Esophagus squamous epithelium (tissue), 4 donors: ENCODE measurements at regions not wholly inside any gene's neighbourhood (a gene's known extent, or its start where the extent isn't known, plus 50 kb on each side); places are given as distances from the start of the nearest gene placed in this dataset.

Source experiments
- POLR2A ChIP-seq, 4 donors: fragments of 450-650 bp; IDR thresholded peaks; one replicate each; pipeline ENCODE4 v1.6.1; 2017; ENCODE audit warnings: antibody characterized with exemption in 4 of 4, mild to moderate bottlenecking in 4 of 4, moderate library complexity in 3 of 4
- TF ChIP-seq, protein P1 (sequence below), 6 experiments: fragments of 450-650 bp in 4 of 6; fragments of 200-600 bp in 2 of 6; sonication (generic) in 2 of 6; IDR thresholded peaks; one replicate each; pipeline ENCODE4 v1.5.1; 2016 to 2019; ENCODE audit warnings: antibody characterized with exemption in 6 of 6, mild to moderate bottlenecking in 4 of 6, moderate library complexity in 4 of 6

DNA sequence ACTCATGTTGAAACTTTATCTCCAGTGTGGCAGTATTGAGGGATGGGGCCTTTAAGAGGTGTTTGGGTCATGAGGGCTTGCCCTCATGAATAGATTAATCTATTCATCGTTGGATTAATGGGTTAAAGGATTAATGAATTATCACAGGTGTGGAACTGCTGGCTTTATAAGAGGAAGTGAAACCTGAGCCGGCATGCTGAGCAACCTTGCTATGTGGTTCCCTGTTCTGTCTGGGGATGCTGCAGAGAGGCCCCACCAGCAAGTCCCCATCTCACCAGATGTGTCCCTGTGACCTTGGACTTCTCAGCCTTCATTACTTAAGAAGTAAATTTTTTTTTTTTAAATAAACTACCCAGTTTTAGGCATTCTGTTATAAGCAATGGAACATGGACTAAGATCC is 109.6 kb downstream of the DYRK2 start:
- TF ChIP-seq, protein P1, sequence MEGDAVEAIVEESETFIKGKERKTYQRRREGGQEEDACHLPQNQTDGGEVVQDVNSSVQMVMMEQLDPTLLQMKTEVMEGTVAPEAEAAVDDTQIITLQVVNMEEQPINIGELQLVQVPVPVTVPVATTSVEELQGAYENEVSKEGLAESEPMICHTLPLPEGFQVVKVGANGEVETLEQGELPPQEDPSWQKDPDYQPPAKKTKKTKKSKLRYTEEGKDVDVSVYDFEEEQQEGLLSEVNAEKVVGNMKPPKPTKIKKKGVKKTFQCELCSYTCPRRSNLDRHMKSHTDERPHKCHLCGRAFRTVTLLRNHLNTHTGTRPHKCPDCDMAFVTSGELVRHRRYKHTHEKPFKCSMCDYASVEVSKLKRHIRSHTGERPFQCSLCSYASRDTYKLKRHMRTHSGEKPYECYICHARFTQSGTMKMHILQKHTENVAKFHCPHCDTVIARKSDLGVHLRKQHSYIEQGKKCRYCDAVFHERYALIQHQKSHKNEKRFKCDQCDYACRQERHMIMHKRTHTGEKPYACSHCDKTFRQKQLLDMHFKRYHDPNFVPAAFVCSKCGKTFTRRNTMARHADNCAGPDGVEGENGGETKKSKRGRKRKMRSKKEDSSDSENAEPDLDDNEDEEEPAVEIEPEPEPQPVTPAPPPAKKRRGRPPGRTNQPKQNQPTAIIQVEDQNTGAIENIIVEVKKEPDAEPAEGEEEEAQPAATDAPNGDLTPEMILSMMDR (IDR thresholded peaks at IDR 0.05), result no peak
- no peak for TF ChIP-seq POLR2A (IDR thresholded peaks at IDR 0.05)
